Stimulated activated CD4-positive, alpha-beta T cell treated with anti-CD3 and anti-CD28 coated beads, Interleukin-15, amount 100 ng/mL, for 48 hours (primary cell): ENCODE measurements at regions not wholly inside any gene's neighbourhood (a gene's known extent, or its start where the extent isn't known, plus 50 kb on each side); places are given as distances from the start of the nearest gene placed in this dataset.

Source experiments
- DNase-seq, 2 donors: peaks; one replicate each; pipeline ENCODE4 v3.0.0-alpha.2; 2020; ENCODE audit warnings: low read depth in 2 of 2

DNA sequence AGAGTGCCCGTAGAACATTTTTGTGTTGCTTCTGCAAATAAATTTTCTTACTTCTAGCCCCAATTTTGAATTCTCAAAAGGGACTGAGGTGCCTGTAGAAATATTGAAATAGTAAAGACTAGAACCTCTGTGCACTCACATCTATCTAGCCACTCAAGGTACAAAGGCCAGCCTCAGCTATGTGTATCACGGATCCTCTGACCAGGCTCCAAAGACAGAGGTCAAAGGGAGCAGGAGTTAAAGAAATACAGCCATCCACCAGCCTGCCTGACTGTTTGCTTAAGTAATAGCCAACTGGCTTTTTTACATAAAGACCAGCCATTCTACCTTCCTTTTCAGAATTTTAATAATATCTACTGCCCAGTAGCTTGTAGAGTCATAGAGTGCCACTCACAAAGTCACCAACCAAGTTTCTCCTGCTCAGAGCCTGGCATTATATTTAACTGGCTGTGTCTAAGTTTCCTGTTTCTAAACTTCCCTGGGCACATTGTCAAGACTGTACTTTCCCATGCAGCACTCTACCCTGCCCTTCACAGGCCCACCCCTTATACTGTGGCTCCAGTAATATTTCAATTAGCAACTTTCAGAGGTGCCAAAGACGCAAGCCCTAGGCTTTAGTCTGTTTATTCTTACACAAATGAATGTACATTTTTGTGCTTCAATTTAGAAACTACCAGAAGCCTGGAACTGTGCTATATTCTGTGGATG, 338.3 kb upstream of the NT5C1B start:
- DNase-seq: no peak

DNA sequence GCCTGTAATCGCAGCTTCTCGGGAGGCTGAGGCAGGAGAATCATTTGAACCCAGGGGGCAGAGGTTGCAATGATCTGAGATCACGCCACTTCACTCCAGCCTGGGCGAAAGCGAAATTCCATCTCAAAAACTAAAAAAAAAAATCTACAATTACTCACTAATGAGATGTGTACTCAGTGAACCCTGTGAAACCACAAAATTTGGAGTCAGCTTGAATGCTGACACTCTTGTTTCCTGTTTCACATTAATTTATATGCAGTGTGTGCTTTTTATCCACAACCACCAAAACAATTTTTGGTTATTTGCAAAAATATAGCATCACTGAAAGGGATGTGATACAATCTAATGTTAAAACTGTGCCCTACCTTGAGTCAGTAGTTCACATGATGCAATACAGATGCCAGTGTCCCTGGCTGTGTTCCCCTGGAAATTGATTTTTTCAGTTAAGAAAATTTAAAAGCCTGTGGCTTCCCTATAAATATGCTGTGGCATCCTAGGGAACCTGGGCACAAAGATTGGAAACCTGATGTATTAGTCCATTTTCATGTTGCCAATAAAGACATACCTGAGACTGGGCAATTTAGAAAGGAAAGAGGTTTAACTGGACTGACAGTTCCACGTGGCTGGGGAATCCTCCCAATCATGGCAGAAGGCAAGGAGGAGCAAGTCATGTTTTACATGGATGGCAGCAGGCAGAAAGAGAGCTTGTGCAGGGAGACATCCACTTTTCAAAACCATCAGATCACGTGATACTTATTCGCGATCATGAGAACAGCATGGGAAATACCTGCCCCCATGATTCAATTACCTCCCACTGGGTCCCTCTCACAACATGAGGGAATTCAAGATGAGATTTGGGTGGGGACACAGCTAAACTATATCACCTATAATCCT, 337.5 kb upstream of the NT5C1B start:
- no peak for DNase-seq

DNA sequence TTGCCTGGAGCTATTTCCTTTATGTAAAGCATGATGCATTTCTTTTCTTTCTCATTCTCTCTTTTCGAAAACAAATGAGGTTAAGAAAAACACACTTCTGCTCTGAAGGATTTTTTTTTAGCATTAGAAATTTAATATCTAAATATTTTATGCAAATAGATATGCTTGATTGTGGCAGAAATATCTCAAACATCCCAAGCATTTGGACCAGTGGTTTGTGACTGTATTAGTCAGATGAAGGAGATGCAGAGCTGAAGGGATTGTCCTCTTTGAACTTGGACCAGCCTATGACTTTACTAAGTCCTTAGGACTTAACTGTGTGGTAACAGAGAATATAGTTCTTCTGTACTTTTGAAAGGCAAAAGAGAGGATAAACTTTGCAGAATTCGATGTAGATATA, 335.9 kb upstream of the NT5C1B start:
- DNase-seq: no peak

DNA sequence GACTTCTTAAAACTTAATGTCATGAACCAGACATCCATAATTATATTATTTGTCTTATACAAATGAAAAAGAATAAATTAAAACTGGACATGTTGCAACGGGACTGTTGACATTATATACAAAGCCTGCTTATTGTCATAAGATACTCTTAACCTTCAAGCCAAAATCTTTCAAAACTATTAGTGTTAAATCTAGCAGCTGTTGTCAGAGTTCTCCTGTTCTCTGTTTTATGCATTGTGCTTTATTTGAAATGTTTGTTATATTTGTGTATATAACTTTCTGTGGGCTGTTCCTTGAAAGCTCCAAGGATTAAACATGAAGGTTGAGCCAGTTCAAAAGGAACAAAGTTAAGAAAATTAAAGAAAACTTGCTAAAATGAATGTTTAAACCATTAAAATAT, 335.5 kb upstream of the NT5C1B start:
- DNase-seq: no peak

DNA sequence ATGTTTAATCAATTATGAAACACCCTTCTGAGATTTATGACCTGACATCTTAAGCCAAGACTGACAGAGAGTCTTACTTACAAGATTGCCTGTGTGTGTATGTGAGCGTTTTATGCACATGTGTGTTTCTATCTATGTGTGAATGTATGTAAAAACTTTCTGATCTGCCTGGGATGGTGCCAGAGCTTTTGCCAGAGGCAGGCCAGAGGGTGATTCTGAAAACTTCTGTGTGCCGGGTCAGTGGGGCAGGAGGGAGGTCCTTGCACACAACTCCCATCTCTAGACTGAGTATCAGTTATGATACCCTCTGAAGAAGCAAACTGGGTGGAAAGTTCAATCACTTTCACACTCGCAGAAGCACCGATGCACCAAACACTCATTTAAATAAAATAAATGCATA, 335.0 kb upstream of the NT5C1B start:
- no peak for DNase-seq

DNA sequence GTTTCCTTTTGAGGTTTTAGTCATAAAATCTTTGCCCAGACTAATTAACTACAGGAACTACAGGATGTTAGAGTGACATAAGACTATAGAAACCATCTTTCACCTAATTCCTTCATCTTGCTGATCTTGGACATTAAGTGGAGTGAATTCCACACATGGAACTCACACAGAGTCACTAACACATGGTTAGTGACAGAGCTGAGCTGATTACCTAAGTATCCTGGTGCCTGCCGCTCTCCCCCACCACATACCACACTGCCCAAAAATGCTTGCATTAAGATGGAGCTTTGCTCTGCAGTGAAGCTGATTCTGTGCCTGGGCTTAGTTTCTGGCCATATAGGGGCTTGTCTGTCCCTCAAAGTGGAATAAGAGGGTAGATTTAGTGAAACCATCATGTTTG, 332.9 kb upstream of the NT5C1B start:
- DNase-seq: no peak

DNA sequence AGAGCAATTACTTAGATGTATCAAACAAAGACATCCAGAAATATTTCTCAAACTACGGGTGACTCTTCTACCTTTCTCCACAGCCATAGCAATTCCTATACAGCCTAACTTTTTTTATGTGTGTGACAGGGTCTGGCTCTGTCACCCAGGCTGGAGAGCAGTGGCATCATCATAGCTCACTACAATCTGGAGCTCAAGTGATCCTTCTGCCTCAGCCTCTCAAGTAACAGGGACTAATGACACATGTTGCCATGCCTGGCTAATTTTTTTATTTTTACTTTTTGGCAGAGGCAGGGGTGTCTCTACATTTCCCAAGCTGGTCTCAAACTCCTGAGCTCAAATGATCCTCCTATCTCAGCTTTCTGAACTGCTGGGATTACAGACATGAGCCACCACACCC, 328.9 kb upstream of the NT5C1B start:
- DNase-seq: no peak

DNA sequence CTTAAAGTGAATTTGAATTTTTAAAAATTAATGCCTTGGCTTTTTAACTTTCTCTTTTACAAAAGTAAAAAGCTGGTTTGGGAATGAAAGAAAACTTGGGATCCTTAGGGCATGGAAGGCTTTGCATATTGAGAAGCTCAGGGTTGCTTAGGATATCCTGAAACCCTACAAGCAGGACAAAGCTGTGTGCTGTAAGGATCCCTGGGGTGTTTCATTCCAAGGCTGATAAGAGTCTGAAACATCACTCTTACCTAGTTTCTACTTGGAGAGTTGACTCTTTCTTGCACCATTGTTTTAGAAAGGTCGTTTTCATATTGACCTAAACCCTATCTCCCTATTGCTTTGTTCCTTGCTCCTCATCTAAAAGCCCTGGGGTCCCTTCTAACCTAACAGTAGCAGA, 325.9 kb upstream of the NT5C1B start:
- DNase-seq: no peak

DNA sequence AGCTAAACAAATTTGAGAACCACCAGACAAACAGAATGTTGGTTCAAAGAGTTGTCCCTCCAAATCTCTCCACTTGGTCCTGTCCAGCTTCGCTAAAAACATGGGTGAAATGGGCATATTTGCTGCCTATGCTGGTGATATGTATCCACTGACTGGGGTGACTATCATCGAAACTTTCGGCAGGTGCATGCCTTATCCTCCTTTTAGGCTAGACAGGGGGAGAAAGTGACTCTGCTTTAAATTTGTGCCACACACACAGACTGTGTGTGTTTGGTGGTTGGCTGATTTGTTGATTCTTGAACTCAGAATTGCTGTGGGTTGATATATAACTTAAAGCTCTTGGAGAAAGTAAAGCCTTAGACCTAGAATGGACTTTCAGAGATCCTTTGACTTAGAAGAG, 324.1 kb upstream of the NT5C1B start:
- no peak for DNase-seq

DNA sequence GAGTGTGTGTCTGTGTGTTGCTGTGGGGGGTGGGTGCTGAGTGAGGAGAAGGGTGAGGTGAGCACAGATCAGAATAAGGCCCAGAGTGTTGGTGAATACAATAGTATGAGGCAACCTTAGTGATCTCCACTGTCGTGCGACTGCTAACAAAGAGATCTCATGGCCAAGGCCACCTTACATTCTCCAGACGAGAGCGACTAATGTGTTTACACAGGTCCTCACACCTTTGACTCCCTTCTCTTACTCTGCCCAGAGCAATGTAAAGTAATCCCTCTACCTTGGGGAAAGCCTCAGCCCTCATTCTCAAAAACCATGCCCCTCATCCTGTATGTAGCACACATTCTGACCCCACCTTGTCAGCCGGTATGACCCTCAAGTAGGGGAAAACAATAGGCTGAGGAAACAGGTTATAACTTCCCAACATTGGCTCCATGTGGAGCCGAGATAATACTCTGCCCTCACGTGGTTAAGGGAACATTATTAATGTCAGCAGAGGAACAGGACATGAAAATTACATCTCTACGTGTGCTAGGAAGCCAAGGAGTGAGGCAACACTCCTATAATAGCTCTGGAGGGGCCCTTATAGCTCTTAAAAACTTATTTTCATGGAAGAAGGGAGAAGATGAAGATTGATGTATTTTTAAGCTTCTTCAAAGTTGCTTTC, 323.0 kb upstream of the NT5C1B start:
- DNase-seq: no peak

DNA sequence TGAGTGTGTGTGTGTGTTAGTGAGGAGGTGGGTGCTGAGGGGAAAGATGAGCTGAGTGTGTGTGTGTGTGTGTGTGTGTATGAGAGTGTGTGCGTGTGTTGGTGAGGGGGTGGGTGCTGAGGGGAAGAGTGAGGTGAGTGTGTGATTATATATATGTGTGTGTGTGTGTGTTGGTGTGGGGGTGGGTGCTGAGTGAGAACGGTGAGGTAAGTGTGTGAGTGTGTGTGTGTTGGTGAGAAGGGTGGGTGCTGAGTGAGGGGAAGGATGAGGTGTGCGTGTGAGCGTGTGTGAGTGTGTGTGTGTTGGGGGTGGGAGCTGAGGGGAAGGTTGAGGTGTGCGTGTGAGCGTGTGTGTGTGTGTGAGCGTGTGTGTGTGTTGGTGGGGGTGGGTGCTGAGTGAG, 322.0 kb upstream of the NT5C1B start:
- DNase-seq: no peak

DNA sequence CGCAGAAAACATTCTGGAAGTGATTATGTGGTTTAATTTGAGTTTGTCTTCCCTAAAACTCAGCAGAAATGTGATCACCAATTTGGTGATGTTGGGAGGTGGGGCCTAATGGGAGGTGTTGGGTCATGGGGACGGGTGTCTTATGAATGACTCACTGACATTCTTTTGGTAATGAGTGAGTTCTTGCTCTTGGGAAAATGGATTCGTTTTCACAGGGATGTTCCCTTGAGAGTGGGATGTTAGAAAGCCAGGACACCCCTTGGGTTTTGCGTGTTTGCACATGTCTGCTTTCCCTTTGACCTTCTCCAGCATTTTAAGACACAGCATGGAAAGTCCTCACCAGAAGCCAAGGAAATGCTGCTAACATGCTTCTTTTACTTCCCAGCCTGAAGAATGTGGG, 321.5 kb upstream of the NT5C1B start:
- no peak for DNase-seq

DNA sequence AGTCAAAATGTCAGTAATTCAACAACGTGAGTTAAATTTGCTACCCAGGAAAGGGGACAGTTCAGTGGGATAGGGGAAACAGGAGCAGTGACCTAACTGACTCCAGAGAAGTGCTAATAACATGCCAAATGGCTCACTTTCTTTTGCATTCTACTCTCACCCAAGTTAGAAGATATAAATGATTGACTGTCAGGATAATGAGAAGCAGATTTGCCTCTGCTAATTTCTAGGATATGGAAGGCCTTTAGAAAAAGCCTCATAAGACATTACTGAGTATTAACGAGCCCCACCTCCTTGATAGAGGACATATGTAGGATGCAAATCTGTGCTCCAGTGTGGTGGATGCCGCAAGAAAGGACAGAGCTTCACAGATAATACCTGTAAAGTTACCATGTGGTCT, 318.6 kb upstream of the NT5C1B start:
- no peak for DNase-seq

DNA sequence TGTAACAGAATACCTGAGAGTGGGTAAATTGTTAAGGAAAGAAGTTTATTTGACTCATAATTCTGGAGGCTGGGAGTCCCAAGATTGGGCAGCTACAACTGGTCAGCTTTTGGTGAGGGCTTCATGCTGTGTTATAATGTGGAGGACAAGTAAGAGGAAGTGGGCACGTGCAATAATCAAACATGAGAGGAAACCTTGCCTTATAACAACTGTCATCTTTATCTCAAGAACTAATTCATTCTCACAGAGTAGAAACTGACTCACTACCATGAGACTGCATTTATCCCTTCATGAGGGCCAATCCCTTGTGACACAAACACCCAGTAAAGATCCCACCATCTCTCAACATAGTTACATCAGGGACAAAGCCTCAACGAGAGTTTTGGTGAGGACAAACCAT, 318.1 kb upstream of the NT5C1B start:
- no peak for DNase-seq

DNA sequence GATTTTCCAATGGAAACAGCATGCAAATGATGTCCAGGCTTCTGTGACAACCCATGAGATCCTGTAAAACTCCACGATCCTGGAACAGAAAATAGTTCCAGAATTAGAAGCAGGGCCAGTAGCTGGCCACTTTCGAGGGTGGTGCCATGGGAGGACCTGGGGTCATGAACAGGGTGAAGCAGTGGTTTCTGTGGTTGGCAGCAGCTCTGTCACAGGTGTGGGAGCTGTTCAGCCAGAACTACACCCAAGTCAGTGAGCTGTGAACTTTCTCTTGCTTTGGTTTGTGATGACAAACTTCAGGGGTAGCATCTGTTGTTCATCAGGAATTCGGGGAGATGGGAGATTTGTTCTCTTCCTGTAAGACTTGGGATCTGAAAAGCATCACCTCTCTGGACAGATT, 314.4 kb upstream of the NT5C1B start:
- DNase-seq: no peak

DNA sequence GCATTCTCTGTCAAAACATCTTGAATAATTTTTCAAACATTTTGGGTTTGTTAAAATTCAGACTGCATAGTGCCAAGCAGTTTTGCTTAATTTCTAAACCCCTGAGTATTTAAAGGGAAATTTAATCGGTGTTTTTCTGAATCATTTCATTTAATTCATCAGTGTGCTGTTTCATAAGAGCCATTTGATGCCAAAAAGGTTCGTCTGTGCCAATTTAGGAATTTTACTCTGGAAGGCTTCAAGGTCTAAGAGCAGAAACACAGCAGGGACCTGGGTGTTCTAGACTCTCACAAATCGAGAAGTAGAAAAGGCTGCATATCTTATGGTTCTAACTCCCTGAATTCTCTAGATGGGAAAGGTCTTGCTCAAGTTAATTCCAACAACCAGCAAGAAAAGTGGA, 311.9 kb upstream of the NT5C1B start:
- no peak for DNase-seq

DNA sequence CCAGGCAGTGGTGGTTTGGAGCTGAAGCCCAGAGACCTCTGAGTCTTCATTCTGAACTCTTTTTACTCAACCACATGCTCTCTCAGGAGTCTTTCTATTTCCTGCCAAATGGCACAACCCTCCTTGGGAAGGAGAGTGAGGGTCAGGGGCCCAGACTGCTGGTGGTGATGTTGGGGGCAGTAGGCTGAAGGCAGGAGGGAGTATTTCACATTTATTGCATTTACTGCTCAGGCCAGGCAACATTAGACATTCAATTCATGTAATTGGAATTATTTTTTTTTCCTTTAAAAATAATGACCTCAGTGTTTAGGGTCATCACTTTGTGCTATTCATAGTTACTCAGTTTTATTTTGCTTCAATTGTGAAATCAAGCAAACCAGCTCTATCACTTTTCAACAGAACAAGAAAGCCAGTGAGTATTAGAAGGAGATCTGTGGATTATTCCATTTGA, 311.3 kb upstream of the NT5C1B start:
- DNase-seq: no peak

DNA sequence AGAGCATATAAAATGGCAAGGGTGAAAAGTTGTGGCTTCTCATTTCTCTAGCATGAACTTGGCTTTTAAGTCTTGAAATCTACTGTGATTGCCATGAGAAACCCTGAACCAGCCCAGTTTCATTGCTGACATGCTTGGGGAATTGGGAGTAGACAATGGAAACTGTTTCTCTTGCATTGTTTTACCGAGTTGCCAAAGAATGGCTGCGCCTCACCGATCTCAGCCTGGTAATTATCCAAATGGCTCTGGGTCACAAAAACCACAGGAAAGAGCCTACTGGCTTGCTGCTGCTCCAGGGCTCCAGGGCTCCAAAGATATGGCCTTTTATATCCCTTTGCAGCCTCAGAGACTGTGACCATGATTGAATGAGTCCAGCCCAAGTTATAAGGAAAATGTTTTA, 310.4 kb upstream of the NT5C1B start:
- no peak for DNase-seq

DNA sequence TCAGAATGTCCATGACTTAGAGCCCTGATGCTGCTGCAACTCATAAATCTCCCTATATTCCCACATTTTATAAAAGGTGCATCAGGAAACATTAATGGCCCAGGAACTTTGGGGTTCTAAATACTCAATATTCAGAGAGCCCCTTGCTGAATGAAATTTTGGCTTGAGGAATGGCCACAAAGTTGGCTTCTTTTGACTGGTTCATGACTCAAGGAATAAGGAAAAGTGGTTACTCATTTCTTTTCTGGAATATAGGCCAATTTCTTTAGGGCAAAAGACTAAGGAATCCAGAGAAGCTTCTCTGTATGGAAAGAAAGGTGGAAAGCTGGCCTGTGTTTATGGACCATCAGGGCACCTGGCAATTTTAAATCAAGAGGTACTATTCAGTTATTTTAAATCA, 308.9 kb upstream of the NT5C1B start:
- DNase-seq: no peak

DNA sequence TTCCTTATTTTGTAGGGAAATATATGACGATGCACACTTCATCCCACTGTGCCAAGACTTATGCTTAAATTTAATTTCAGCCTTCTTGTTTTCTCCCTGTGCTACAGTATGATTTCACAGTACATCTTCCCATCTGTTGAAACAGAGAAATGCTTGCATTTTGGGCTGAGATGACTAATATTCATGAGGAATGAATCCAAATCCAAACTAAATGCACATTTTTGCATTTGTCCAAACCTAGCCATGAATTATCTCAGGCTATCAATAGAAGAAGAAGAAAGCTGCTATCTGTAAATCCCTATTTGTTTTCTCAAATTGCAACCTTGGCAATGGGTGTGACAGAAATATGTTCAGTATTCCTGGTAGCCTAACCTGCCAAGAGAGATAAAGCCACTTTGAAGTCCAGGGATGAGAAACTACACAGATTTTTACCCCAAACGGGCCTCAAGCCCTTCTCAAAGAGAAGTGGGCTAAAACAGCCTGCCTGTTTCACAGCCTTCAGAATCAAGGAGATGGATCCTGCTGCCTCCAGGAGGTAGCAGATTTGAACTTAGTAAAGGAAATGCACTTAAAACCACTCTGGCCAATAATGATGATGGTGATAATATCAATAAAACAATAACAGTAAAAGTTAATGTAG, 306.9 kb upstream of the NT5C1B start:
- no peak for DNase-seq

DNA sequence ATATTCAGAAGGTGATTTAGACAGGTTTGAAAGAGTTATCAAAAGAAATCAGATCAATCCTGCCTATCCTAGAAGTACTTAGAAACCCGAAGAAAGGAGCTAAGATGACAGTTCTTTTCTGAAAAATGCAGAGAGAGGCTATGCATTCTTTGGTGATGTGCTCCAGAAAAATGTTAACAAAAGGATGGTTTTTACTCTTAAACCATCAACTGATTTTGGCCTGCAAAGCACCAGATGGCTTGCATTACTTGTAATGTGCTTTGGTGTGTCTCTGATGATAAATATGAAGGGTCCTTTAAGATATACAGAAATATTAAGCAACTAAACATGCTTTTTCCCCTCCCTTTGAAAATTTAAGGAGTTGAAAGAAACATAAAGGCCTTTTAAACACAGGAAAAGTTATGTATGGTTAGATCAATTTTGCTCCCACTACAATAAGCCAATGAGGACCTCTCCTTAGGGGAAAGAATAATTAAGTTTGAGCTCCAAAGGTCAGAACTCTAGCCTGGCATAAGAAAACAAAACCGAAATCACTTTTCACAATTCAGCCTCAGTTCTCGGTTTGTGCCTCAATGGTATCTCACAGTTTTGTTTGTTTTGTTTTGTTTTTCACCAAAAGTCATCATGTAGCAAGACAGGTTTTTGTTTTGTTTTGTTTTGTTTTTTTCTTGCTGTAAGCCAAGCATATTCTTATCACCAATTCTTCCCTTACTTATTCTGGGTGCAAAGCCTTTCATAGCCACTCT, 302.4 kb upstream of the NT5C1B start:
- no peak for DNase-seq
